ENCODE measurements at regions not wholly inside any gene's neighbourhood (a gene's known extent, or its start where the extent isn't known, plus 50 kb on each side); places are given as distances from the start of the nearest gene placed in this dataset.
"Not testable (repeated sequence)": the region's sequence is repeated elsewhere in the genome, so short reads cannot be mapped to it uniquely, and the experiment has no call there.

- Histone ChIP-seq H3K4me3 (no peak overlapping the region), H3K36me3 (no peaks in the 10 kb centered on the region), H3K27me3 (no peaks in the 10 kb centered on the region), H3K4me1 (no peaks in the 10 kb centered on the region), H3K9me3 (peaks cover 0 to 11% (median 0%) of the 10 kb centered on the region in 3 donors), H3K27ac (no peak overlapping the region)
- 0 to 30% methylated on average over 1 of the region's 1 CpG for WGBS, 2 donors (ENCODE audit: low coverage in 1 of 2)
- ATAC-seq = no peak
- no peak for TF ChIP-seq CTCF (IDR thresholded peaks at IDR 0.05)
- TF ChIP-seq EP300 (IDR thresholded peaks at IDR 0.05) = no peak
- TF ChIP-seq POLR2A (IDR thresholded peaks at IDR 0.05) = no peak
- TF ChIP-seq POLR2AphosphoS5 (IDR thresholded peaks at IDR 0.05) = no peak
Observed at GRCh38 chr2:166750624-166751023, 137.7 kb upstream of the XIRP2 start.

GRCh38 chr2:166744117-166744516 lies 144.2 kb upstream of the XIRP2 start:
- peaks cover 0 to 66% (median 0%) of the 10 kb centered on the region in 3 donors for H3K9me3 ChIP-seq
- H3K4me1 ChIP-seq, H3K4me3 ChIP-seq, H3K27me3 ChIP-seq, H3K36me3 ChIP-seq, H3K27ac ChIP-seq, ATAC-seq: not testable (repeated sequence)
- 57 to 86% methylated on average over 1 of the region's 1 CpG for WGBS, 2 donors (ENCODE audit: low coverage in 1 of 2)

- peaks cover 0 to 71% (median 0%) of the 10 kb centered on the region in 3 donors for H3K9me3 ChIP-seq
- not testable (repeated sequence) for H3K4me1 ChIP-seq, H3K27me3 ChIP-seq, H3K36me3 ChIP-seq, H3K4me3 ChIP-seq, ATAC-seq, H3K27ac ChIP-seq
- WGBS, 2 donors (ENCODE audit: low coverage in 1 of 2) = 73 to 94% methylated on average over 4 to 7 of the region's 10 CpGs
Observed at GRCh38 chr2:166743482-166743881, 144.8 kb upstream of the XIRP2 start.

- H3K27ac ChIP-seq = no peak overlapping the region
- ATAC-seq = no peak
- no peak overlapping the region for H3K4me3 ChIP-seq
- H3K4me1 ChIP-seq = no peaks in the 10 kb centered on the region
- no peaks in the 10 kb centered on the region for H3K9me3 ChIP-seq
- no peaks in the 10 kb centered on the region for H3K36me3 ChIP-seq
- WGBS, 2 donors (ENCODE audit: low coverage in 1 of 2) = 38 to 49% methylated on average over 2 of the region's 2 CpGs
- TF ChIP-seq CTCF (IDR thresholded peaks at IDR 0.05) (no peak), EP300 (IDR thresholded peaks at IDR 0.05) (no peak), POLR2A (IDR thresholded peaks at IDR 0.05) (no peak), POLR2AphosphoS5 (IDR thresholded peaks at IDR 0.05) (no peak)
- H3K27me3 ChIP-seq = no peaks in the 10 kb centered on the region
Observed at GRCh38 chr2:166727095-166727494, 161.2 kb upstream of the XIRP2 start.

- Histone ChIP-seq H3K27me3 (no peaks in the 10 kb centered on the region), H3K36me3 (no peaks in the 10 kb centered on the region), H3K27ac (no peak overlapping the region), H3K4me3 (no peak overlapping the region), H3K4me1 (no peaks in the 10 kb centered on the region), H3K9me3 (no peaks in the 10 kb centered on the region)
- WGBS, 2 donors (ENCODE audit: low coverage in 1 of 2) = 62 to 68% methylated on average over 2 of the region's 2 CpGs
- TF ChIP-seq CTCF (IDR thresholded peaks at IDR 0.05) = no peak
- no peak for TF ChIP-seq EP300 (IDR thresholded peaks at IDR 0.05)
- TF ChIP-seq POLR2AphosphoS5 (IDR thresholded peaks at IDR 0.05) = no peak
- no peak for TF ChIP-seq POLR2A (IDR thresholded peaks at IDR 0.05)
- ATAC-seq = no peak
Observed at GRCh38 chr2:166725927-166726924, 162.1 kb upstream of the XIRP2 start.

- H3K36me3 ChIP-seq = no peaks in the 10 kb centered on the region
- no peaks in the 10 kb centered on the region for H3K27me3 ChIP-seq
- TF ChIP-seq POLR2A (IDR thresholded peaks at IDR 0.05) = no peak
- TF ChIP-seq CTCF (IDR thresholded peaks at IDR 0.05) = no peak
- TF ChIP-seq POLR2AphosphoS5 (IDR thresholded peaks at IDR 0.05) = no peak
- TF ChIP-seq EP300 (IDR thresholded peaks at IDR 0.05) = no peak
- no peak for ATAC-seq
- no peak overlapping the region for H3K27ac ChIP-seq
- H3K4me3 ChIP-seq = no peak overlapping the region
- H3K4me1 ChIP-seq = no peaks in the 10 kb centered on the region
- peaks cover 0 to 4% (median 0%) of the 10 kb centered on the region in 3 donors for H3K9me3 ChIP-seq
Observed at GRCh38 chr2:166716968-166717367, 171.3 kb upstream of the XIRP2 start.
